H1 (cell line): ENCODE measurements at regions not wholly inside any gene's neighbourhood (a gene's known extent, or its start where the extent isn't known, plus 50 kb on each side); places are given as distances from the start of the nearest gene placed in this dataset.

Experiments
- SP1 ChIP-seq: IDR thresholded peaks from 2 replicates; pipeline ENCODE4 v1.6.1; 2011; ENCODE audit warnings: low read depth, low read length
- ZNF274 ChIP-seq: IDR thresholded peaks from 2 replicates; pipeline ENCODE4 v1.7.0; 2012; ENCODE audit warnings: low read length, borderline replicate concordance; ENCODE audit errors: extremely low read depth

GRCh38 chr18:2036086-2036485, 535.2 kb downstream of the METTL4 start (continued):
- TF ChIP-seq ZNF274, result no peak
- no peak for TF ChIP-seq SP1
